GM18907 (cell line): ENCODE measurements at regions not wholly inside any gene's neighbourhood (a gene's known extent, or its start where the extent isn't known, plus 50 kb on each side); places are given as distances from the start of the nearest gene placed in this dataset.
A peak's percentile ranks its signal among the peaks of the same experiment; 100 is the strongest.

Source experiments
- ATAC-seq: cut with Tn5 transposase; IDR thresholded peaks from one replicate; pipeline ENCODE4 v1.9.1; 2021; ENCODE audit warnings: mild to moderate bottlenecking, moderate library complexity; ENCODE audit not compliant: unreplicated experiment

DNA sequence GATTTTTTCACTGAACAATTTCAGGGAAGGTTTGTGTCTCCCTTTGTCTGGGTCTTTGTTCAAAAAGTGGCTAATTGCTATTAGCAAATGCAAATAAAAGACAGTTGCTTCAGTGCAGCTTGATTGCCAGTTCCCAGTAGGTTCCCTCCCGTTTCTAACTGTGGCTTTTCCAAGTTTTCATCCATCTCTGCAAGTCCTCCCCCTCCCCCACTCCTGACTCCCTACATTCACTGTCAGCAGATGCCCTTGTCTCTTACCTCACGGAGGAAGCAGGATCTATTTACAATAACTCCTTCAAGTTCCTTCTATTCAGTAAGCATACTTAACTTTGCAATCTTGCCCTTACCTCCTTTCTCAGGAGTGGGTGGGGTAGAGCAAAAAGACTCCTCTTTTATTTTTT is 55.4 kb upstream of the SCEL start:
- ATAC-seq = no peak

DNA sequence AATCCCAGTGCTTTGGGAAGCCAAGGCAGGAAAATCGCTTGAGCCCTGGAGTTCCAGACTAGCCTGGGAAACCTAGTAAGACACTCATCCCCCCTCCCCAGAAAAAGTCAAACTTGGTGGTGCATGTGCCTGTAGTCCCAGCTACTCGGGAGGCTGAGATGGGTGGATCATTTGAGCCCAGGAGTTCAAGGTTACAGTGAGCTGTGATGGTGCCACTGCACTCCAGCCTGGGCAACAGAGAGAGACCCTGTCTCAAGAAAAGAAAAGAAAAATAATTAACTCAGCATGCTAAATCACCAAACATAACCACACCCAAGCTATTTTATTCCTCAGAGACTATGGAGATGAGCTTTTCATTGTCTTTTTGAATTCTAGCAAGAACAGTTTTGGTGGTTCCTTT is 56.2 kb upstream of the SCEL start:
- no peak for ATAC-seq

DNA sequence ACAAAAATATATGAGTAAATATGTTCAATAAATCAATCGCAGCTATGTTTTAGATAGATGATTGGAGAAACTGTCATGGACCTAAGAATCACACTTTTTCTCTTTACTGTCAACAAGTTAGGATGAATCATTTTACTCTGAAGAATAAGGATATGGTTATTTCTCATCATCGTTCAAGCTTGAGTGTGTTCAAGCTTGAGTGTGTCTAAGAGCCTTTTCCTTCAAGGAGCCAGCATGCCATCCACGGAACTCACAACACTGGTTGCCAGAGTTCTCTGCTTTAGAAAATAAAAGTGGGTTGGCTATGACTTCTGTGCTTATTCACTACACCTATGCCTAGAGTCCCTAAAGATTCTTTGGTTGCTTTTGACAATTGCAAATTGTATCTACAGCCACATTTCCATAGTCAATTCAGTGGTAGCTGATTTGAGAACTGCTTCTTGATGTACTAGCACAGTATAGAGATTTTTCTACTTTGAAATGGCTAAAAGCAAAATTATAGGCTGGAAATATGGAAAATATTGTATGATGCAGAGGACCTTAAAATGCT is 58.1 kb upstream of the SCEL start:
- no peak for ATAC-seq

GRCh38 chr13:77476456-77476855 is 59.0 kb upstream of the SCEL start:
- ATAC-seq = no peak

DNA sequence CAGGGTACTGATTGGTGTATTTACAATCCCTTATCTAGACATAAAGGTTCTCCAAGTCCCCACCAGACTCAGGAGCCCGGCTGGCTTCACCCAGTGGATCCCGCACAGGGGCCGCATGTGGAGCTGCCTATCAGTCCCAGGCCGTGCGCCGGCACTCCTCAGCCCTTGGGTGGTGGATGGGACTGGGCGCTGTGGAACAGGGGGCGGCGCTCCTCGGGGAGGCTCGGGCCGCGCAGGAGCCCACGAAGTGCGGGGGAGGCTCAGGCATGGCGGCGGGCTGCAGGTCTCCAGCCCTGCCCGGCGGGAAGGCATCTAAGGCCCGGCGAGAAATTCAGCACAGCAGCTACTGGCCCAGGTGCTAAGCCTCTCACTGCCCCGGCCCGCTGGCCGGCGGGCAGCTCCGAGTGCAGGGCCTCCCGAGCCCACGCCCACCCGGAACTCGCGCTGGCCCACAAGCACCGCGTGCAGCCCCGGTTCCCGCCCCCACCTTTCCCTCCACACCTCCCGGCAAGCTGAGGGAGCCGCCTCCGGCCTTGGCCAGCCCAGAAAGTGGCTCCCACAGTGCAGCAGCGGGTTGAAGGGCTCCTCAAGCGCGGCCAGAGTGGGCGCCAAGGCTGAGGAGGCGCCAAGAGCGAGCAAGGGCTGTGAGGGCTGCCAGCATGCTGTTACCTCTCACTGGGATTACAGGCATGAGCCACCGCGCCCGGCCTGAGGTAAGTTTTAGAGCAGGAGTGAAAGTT is 60.0 kb upstream of the SCEL start:
- no peak for ATAC-seq

DNA sequence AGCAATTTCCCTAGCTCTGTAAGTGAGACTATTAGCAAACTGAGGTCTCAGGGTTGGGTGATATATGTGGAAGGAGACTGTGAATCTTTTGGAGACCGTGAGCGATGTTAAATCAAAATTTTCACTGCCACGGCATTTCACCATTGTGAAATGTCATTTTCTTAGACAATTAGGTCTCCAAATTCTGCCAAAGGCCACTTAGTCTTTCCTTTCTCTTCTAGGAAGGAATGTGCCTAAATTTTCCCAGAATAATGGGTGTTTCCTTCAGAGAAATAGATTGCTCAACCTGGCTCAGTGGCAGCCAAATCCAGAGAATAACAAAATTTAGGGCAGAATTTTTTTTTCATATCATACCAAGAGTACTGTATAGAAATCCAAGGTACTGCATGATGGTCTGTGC is 64.5 kb upstream of the SCEL start:
- no peak for ATAC-seq

- no peak for ATAC-seq
Observed at GRCh38 chr13:77466753-77467422, 68.6 kb upstream of the SCEL start.

- no peak for ATAC-seq
Observed at GRCh38 chr13:77465603-77466195, 69.8 kb upstream of the SCEL start.

- peak; percentile 96 for ATAC-seq
Observed at GRCh38 chr13:77460195-77460594, 75.3 kb upstream of the SCEL start.

DNA sequence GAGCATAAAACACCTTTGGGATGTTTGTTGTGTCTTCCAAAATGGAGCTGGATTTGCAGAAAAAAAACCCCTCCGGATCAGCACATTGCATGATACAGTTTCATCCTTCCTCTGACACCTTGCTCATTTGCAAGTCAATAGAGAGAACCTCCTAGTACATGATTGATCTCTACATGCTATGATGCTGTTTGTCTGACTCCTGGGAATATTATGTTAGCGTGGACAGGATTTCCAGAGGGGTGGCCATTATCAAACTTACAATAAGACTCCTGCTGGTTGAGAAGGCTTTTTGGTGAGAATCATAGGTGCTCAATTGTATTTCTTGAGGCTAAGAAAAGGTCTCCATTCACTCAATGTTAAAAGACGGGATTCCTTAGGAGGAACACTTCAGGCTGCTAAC is 75.9 kb upstream of the SCEL start:
- no peak for ATAC-seq

- ATAC-seq = no peak
Observed at GRCh38 chr13:77458736-77459135, 76.8 kb upstream of the SCEL start.

DNA sequence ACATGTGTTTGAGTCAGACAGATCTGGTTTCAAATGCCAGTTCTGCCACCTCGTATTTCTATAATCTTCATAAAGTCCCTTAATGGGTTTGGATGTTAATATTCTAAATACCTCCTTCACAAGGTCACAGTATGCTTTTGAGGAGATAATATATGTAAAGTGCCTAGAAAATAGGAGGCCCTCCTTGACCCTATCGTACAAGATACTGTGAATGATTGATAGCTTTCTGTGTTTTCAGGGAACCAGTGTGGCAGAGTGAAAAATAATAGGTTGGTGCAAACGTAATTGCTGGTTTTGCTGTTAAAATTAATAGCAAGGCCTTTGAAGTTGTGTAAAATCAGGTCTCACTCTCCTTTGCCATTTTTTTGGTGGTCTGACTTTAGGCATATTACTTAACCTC is 77.5 kb upstream of the SCEL start:
- no peak for ATAC-seq

DNA sequence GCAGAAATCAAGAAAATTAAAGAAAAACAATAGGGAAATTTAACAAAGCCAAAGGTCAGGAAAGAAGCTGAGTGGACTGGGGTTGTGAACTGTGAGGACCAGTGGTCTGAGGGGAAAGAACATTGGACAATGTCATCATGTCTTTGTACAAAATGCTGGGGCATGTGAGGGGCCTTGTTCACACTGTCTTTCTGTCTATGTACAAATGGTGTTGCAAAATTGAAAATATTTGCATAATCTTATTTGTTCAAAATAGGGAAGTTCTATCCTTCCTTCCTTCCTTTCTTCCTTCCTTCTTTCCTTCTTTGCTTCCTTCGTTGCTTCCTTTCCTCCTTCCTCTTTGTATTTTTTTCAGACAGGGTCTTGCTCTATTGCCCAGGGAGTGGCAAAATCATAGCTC is 79.2 kb upstream of the SCEL start:
- ATAC-seq = no peak

GRCh38 chr13:77449265-77449664 is 86.2 kb upstream of the SCEL start:
- ATAC-seq = no peak

- ATAC-seq = no peak
Observed at GRCh38 chr13:77448689-77449088, 86.8 kb upstream of the SCEL start.

- no peak for ATAC-seq
Observed at GRCh38 chr13:77443511-77443910, 92.0 kb upstream of the SCEL start.

DNA sequence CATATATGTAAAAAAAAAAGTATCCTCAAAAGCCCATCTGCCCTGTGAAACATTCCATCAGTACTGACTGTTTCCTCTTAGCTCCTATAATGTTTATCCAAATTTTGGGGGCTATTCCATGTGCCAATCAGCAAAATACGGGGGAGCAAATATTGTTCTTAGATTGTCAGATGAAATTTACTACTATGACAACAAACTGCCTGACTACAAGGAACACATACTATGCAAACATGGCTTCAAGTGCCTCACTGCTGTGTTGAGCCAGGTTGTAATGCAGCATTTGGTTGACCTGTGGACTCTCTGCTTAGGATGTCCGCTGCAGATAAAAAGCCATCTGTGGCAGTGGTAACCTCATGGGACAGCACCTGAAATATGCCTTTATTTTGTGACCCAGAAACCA is 98.2 kb upstream of the SCEL start:
- no peak for ATAC-seq

DNA sequence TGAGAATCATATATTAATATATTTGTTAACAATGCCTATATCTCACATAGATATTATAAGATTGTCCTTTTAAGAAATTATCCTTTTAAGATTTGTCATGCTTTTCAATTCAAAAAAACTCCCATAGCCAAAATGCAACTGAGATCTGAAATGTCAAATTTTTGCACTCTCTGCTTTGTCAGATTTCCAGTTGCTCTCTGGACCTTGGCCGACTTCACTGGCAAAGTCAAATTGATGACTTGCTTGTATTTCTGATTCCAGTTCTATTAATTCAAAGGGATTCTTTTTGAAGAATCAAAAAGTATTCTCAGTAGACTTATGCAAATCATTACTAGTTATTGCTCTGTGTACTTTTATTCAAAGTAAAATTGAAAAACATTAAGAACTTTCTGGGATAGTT is 101.2 kb upstream of the SCEL start:
- ATAC-seq = no peak

DNA sequence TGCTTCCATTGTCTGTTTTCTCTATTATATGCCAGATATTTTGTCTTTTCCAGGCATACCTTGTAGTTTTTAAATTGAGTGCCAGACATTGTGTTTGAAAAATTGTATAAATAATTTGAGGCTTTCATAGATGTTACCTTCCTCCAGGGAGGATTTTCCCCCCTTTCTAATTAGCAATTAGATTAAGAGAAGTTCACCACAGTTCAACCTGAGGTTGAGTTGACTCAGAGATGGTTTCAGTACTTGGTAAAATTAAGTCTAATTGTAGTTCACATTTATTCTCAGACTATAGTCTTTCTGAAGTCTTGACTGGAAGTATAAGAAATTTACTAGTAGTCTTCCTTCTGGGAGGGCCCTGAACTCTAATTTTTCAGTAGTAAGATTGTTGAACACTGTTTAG is 104.1 kb upstream of the SCEL start:
- no peak for ATAC-seq

DNA sequence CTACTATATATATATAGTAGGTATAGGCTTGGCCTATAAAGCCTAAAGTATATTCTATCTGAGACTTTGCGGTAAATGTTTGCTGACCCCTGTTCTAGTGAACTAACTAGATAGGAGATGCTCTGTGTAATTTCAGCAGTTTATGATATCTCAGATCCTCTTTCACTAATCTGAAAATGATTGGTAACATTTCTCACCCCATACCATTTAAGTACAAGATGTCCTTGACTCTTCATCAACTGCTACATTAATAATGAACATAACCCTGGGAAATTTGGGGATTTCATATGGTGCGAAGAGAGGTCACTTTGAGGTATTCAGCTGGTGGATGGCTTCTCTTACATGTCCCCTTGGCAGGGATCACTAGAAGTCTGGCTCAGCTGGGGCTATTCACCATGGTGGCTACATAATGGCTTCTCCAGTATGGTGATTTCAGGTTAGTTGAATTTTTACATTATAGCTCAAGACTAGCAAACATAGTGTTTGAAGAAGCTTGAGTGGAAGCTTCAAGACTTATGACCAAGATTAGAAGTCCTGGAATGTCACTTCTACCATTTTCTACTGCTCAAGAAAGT is 103.6 kb upstream of the MYCBP2 start:
- ATAC-seq = peak; percentile 52

GRCh38 chr13:77429320-77430142 is 102.6 kb upstream of the MYCBP2 start:
- ATAC-seq = peak; percentile 76
